ENCODE measurements at regions not wholly inside any gene's neighbourhood (a gene's known extent, or its start where the extent isn't known, plus 50 kb on each side); places are given as distances from the start of the nearest gene placed in this dataset.

DNA sequence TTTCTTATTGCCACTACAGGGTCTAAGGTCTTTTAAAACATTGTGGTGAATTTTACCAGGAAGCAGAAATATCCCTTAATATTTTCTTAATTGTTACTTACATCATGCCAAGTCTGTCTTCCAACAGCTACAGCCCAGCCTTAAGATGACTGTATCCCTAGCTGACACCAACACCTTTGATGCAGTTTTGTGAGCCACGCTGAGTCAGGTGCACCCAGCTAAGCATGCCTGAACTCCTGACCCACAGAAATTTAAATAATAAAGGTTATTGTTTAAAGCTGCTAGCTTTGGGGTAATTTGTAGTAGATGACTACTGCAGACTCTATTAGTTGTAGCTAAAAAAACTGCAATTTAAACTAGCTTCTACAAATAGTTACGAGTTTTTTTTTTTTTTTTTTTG lies 1757.9 kb upstream of the LRRTM1 start:
- TF ChIP-seq, protein P1, sequence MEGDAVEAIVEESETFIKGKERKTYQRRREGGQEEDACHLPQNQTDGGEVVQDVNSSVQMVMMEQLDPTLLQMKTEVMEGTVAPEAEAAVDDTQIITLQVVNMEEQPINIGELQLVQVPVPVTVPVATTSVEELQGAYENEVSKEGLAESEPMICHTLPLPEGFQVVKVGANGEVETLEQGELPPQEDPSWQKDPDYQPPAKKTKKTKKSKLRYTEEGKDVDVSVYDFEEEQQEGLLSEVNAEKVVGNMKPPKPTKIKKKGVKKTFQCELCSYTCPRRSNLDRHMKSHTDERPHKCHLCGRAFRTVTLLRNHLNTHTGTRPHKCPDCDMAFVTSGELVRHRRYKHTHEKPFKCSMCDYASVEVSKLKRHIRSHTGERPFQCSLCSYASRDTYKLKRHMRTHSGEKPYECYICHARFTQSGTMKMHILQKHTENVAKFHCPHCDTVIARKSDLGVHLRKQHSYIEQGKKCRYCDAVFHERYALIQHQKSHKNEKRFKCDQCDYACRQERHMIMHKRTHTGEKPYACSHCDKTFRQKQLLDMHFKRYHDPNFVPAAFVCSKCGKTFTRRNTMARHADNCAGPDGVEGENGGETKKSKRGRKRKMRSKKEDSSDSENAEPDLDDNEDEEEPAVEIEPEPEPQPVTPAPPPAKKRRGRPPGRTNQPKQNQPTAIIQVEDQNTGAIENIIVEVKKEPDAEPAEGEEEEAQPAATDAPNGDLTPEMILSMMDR (conservative IDR thresholded peaks at IDR 0.05; ENCODE audit: low read length), result no peak
- TF ChIP-seq EZH2phosphoT487 (IDR thresholded peaks at IDR 0.05; ENCODE audit: borderline replicate concordance), result no peak

Measured in Loucy (cell line).